ENCODE measurements at regions not wholly inside any gene's neighbourhood (a gene's known extent, or its start where the extent isn't known, plus 50 kb on each side); places are given as distances from the start of the nearest gene placed in this dataset.

DNA sequence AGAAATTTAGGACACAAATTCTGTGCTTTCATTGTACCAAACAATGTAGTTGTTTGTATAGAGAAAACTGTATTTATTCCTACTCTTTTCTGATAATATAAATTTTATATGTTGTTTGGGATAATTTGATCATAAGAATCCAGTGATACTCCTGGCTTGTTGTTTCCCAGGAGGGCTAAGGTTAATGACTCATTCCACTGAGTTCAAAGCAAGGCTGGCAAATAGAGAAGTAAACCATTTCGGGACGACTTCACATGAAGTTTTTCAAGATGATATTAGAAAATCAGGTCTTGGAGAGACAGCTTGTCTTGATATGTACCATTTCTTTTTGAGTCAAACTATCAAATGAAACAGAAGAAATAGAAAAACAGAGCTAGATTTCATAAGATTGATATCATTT, 326.1 kb upstream of the CNR1 start:
- H3K36me3 Mint-ChIP-seq = no peaks in the 10 kb centered on the region
- CTCF ChIA-PET = interaction anchor here (0.6 kb wide), 1 partner anchor 17 kb away, joined by 3 read pairs; no protein-coding TSS in a partner anchor
- no peak overlapping the region for H3K4me3 ChIP-seq (ENCODE audit: low read length)
- no peak overlapping the region for H3K27ac Mint-ChIP-seq
- intact Hi-C loops (cut with micrococcal nuclease) = no loop called here
- POLR2A ChIA-PET = no interaction called here
- no peaks in the 10 kb centered on the region for H3K36me3 ChIP-seq (ENCODE audit: control insufficient read depth in 2 of 3, insufficient read depth in 3 of 3, low read length in 3 of 3)
- H3K4me3 Mint-ChIP-seq = no peak overlapping the region
- DNase-seq (no peak), ATAC-seq (no peak)
- H3K9me3 ChIP-seq (ENCODE audit: control insufficient read depth in 2 of 3, low read length in 3 of 3) = no peaks in the 10 kb centered on the region
- no peak overlapping the region for H3K27ac ChIP-seq (ENCODE audit: low read depth, low read length)
- H3K4me1 ChIP-seq (ENCODE audit: control insufficient read depth in 2 of 2, insufficient read depth in 2 of 2, low read length in 2 of 2) = no peaks in the 10 kb centered on the region
- peaks cover 3 to 18% (median 9%) of the 10 kb centered on the region in 5 donors for H3K27me3 Mint-ChIP-seq
- H3K9me3 Mint-ChIP-seq = peaks cover 0 to 4% (median 0%) of the 10 kb centered on the region in 11 donors
- H3K27me3 ChIP-seq (ENCODE audit: control insufficient read depth in 2 of 2, insufficient read depth in 2 of 2, low read length in 2 of 2) = no peaks in the 10 kb centered on the region
- peaks cover 0 to 1% (median 0%) of the 10 kb centered on the region in 7 donors for H3K4me1 Mint-ChIP-seq

DNA sequence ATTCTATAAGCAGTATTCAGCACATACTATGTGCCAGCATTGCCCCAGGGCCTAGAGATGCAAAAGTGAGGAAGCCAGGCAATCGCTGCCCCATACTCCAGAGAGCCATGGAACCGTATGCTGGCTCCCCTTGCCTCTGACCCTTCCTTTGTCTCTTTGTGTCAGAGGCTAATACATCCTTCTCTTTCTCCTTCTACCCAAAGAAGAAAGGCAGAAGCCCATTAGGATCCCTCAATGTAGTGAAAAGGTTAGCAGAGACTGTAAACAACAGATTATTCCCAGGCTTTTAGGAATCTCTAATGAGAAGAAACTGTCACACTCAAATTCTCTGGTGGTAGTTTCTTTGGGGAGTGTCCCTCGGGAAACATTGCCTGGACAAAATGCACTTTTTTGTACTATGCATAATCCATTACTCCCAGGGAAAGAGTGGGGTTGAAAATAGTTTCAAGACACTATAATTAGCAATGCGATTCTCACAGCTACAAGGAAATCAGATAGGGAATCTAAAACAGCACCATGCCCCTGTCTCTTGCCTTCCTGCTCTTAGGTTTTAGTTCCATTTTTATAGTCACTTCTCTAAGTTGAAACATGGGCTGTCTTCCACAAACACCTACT, 325.2 kb upstream of the CNR1 start:
- H3K27ac ChIP-seq (ENCODE audit: low read depth, low read length) = no peak overlapping the region
- H3K27me3 ChIP-seq (ENCODE audit: control insufficient read depth in 2 of 2, insufficient read depth in 2 of 2, low read length in 2 of 2) = no peaks in the 10 kb centered on the region
- H3K9me3 Mint-ChIP-seq = peaks cover 0 to 4% (median 0%) of the 10 kb centered on the region in 11 donors
- no peaks in the 10 kb centered on the region for H3K36me3 Mint-ChIP-seq
- no peaks in the 10 kb centered on the region for H3K4me1 ChIP-seq (ENCODE audit: control insufficient read depth in 2 of 2, insufficient read depth in 2 of 2, low read length in 2 of 2)
- POLR2A ChIA-PET = no interaction called here
- no peak overlapping the region for H3K4me3 ChIP-seq (ENCODE audit: low read length)
- DNase-seq (no peak), ATAC-seq (no peak)
- no peak overlapping the region for H3K27ac Mint-ChIP-seq
- H3K4me3 Mint-ChIP-seq = no peak overlapping the region
- no peaks in the 10 kb centered on the region for H3K9me3 ChIP-seq (ENCODE audit: control insufficient read depth in 2 of 3, low read length in 3 of 3)
- H3K4me1 Mint-ChIP-seq = peaks cover 0 to 1% (median 0%) of the 10 kb centered on the region in 7 donors
- CTCF ChIA-PET = no interaction called here
- H3K27me3 Mint-ChIP-seq = peaks cover 3 to 18% (median 9%) of the 10 kb centered on the region in 5 donors
- intact Hi-C loops (cut with micrococcal nuclease) = no loop called here
- H3K36me3 ChIP-seq (ENCODE audit: control insufficient read depth in 2 of 3, insufficient read depth in 3 of 3, low read length in 3 of 3) = no peaks in the 10 kb centered on the region

- Histone ChIP-seq H3K27ac (ENCODE audit: low read depth, low read length) (no peak overlapping the region), H3K4me3 (ENCODE audit: low read length) (no peak overlapping the region), H3K4me1 (ENCODE audit: control insufficient read depth in 2 of 2, insufficient read depth in 2 of 2, low read length in 2 of 2) (no peaks in the 10 kb centered on the region), H3K36me3 (ENCODE audit: control insufficient read depth in 2 of 3, insufficient read depth in 3 of 3, low read length in 3 of 3) (no peaks in the 10 kb centered on the region), H3K9me3 (ENCODE audit: control insufficient read depth in 2 of 3, low read length in 3 of 3) (no peaks in the 10 kb centered on the region), H3K27me3 (ENCODE audit: control insufficient read depth in 2 of 2, insufficient read depth in 2 of 2, low read length in 2 of 2) (no peaks in the 10 kb centered on the region)
- Mint-ChIP-seq H3K9me3 (peaks cover 0 to 4% (median 0%) of the 10 kb centered on the region in 11 donors), H3K36me3 (no peaks in the 10 kb centered on the region), H3K4me1 (peaks cover 0 to 1% (median 0%) of the 10 kb centered on the region in 7 donors), H3K4me3 (no peak overlapping the region), H3K27ac (no peak overlapping the region), H3K27me3 (peaks cover 3 to 18% (median 9%) of the 10 kb centered on the region in 5 donors)
- ChIA-PET CTCF (no interaction called here), POLR2A (no interaction called here)
- no peak for DNase-seq
- ATAC-seq = no peak
- intact Hi-C loops (cut with micrococcal nuclease) = no loop called here
Measured at GRCh38 chr6:88490908-88491264, 324.7 kb upstream of the CNR1 start.

DNA sequence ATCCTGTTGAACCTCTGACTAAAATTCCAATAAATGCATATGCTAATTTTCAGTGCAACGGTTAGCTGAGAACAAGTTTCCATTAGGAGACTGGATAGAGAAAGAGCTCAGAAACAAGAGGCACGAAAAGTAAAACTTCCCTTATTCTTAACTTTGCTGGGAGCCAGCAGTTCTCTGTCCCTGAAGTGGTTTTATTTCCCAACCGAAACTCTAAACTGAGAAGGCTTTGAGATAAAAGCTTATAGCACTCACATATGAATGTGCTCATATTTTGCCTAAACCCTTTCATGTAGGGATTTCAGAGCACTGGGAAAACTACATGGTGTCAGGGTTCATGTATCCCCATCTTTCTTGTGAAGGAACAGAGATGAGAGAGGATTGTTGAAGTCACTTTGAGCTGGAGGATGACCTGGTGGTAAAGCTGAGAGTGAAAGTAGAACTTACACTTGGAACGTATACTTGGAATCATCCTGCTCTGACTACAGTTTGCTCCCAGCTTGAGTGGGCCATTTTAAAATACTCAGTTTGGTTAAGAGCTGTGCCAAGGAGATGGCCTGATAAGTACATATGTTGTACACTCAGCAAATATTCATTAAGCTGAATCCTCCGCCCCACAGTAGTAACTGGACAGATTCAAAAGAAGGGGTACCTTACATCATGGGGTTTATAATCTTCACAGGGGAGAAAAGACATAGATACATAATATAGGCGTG, 324.2 kb upstream of the CNR1 start:
- Histone ChIP-seq H3K9me3 (ENCODE audit: control insufficient read depth in 2 of 3, low read length in 3 of 3) (no peaks in the 10 kb centered on the region), H3K27ac (ENCODE audit: low read depth, low read length) (no peak overlapping the region), H3K27me3 (ENCODE audit: control insufficient read depth in 2 of 2, insufficient read depth in 2 of 2, low read length in 2 of 2) (no peaks in the 10 kb centered on the region), H3K4me1 (ENCODE audit: control insufficient read depth in 2 of 2, insufficient read depth in 2 of 2, low read length in 2 of 2) (no peaks in the 10 kb centered on the region), H3K4me3 (ENCODE audit: low read length) (no peak overlapping the region), H3K36me3 (ENCODE audit: control insufficient read depth in 2 of 3, insufficient read depth in 3 of 3, low read length in 3 of 3) (no peaks in the 10 kb centered on the region)
- POLR2A ChIA-PET = no interaction called here
- H3K9me3 Mint-ChIP-seq = peaks cover 0 to 4% (median 0%) of the 10 kb centered on the region in 11 donors
- peaks cover 0 to 1% (median 0%) of the 10 kb centered on the region in 7 donors for H3K4me1 Mint-ChIP-seq
- peaks cover 0 to 13% (median 8%) of the 10 kb centered on the region in 5 donors for H3K27me3 Mint-ChIP-seq
- intact Hi-C loops (cut with micrococcal nuclease) = no loop called here
- CTCF ChIA-PET = no interaction called here
- H3K4me3 Mint-ChIP-seq = no peak overlapping the region
- H3K27ac Mint-ChIP-seq = no peak overlapping the region
- ATAC-seq = no peak
- DNase-seq = no peak
- no peaks in the 10 kb centered on the region for H3K36me3 Mint-ChIP-seq

DNA sequence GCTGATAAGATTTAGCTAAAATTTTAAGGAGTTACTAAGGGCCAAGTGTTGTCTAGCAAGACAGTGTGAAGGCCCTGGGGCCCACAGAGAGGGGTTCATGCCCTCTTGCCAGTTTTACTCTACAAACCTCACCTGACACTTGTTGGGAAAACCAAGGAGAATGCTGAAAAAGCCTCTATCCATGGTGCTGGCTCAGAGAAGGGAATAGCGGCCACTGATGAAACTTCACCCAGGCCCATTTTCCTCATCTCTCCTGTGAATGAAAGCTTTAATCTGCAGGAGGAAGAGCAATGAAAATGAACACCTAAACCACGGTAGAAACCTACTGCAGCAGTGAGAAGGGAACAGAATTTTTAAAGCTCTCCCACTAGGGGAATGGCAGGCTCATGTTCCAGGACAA, 317.3 kb upstream of the CNR1 start:
- Histone ChIP-seq H3K4me1 (ENCODE audit: control insufficient read depth in 2 of 2, insufficient read depth in 2 of 2, low read length in 2 of 2) (no peaks in the 10 kb centered on the region), H3K36me3 (ENCODE audit: control insufficient read depth in 2 of 3, insufficient read depth in 3 of 3, low read length in 3 of 3) (no peaks in the 10 kb centered on the region), H3K27me3 (ENCODE audit: control insufficient read depth in 2 of 2, insufficient read depth in 2 of 2, low read length in 2 of 2) (no peaks in the 10 kb centered on the region), H3K27ac (ENCODE audit: low read depth, low read length) (no peak overlapping the region), H3K9me3 (ENCODE audit: control insufficient read depth in 2 of 3, low read length in 3 of 3) (no peaks in the 10 kb centered on the region), H3K4me3 (ENCODE audit: low read length) (no peak overlapping the region)
- Mint-ChIP-seq H3K27me3 (peaks cover 0 to 20% (median 9%) of the 10 kb centered on the region in 5 donors), H3K4me1 (no peaks in the 10 kb centered on the region), H3K4me3 (no peak overlapping the region), H3K9me3 (peaks cover 0 to 18% (median 6%) of the 10 kb centered on the region in 11 donors), H3K27ac (no peak overlapping the region), H3K36me3 (peaks cover 0 to 4% (median 0%) of the 10 kb centered on the region in 5 donors)
- ChIA-PET CTCF (no interaction called here), POLR2A (no interaction called here)
- intact Hi-C loops (cut with micrococcal nuclease) = no loop called here
- no peak for DNase-seq
- no peak for ATAC-seq

DNA sequence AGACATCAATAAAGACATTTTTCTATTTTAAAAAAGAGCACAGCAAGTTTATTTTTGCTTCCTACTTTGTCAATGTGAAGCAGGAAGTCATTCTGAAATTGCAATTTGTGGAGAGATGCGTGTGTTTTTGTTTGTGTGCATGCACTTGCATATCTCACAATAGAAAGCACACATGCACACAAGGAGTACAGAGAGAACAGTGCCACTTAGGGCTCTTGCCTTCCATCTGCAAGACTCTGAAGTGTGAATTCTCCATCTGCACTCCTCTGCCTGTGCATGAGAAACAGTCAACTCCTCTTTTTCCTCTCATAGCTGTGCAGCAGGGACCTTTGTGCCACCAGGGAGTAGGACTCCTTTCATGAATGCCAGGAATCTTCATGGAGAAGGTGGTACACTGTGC, 316.3 kb upstream of the CNR1 start:
- intact Hi-C loops (cut with micrococcal nuclease) = no loop called here
- H3K36me3 ChIP-seq (ENCODE audit: control insufficient read depth in 2 of 3, insufficient read depth in 3 of 3, low read length in 3 of 3) = no peaks in the 10 kb centered on the region
- H3K4me1 ChIP-seq (ENCODE audit: control insufficient read depth in 2 of 2, insufficient read depth in 2 of 2, low read length in 2 of 2) = no peaks in the 10 kb centered on the region
- Mint-ChIP-seq H3K27me3 (peaks cover 0 to 28% (median 9%) of the 10 kb centered on the region in 5 donors), H3K4me3 (no peak overlapping the region), H3K36me3 (peaks cover 0 to 4% (median 0%) of the 10 kb centered on the region in 5 donors), H3K4me1 (no peaks in the 10 kb centered on the region), H3K9me3 (peaks cover 0 to 18% (median 6%) of the 10 kb centered on the region in 11 donors), H3K27ac (no peak overlapping the region)
- ChIA-PET POLR2A (no interaction called here), CTCF (no interaction called here)
- H3K27me3 ChIP-seq (ENCODE audit: control insufficient read depth in 2 of 2, insufficient read depth in 2 of 2, low read length in 2 of 2) = no peaks in the 10 kb centered on the region
- ATAC-seq (no peak), DNase-seq (no peak)
- H3K27ac ChIP-seq (ENCODE audit: low read depth, low read length) = no peak overlapping the region
- no peaks in the 10 kb centered on the region for H3K9me3 ChIP-seq (ENCODE audit: control insufficient read depth in 2 of 3, low read length in 3 of 3)
- H3K4me3 ChIP-seq (ENCODE audit: low read length) = no peak overlapping the region

DNA sequence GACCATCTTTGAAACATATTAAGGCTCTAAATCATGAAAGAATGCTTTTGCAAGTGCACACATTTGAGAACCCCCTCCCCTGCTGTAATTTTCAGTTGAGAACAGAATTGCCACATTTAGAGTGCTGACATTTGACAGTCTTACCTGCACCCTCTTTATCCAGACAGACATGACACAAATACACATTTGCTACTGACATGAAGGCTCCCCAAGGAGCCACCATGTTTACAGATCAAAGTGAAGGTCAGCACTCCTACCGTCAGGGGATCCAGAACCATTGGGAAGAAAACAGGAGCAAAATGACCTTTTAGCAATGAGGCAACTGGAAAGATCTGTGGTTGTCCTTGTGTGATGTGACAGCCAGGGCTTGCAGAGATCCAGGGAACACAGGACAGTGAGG, 315.4 kb upstream of the CNR1 start:
- Histone ChIP-seq H3K27me3 (ENCODE audit: control insufficient read depth in 2 of 2, insufficient read depth in 2 of 2, low read length in 2 of 2) (no peaks in the 10 kb centered on the region), H3K27ac (ENCODE audit: low read depth, low read length) (no peak overlapping the region), H3K36me3 (ENCODE audit: control insufficient read depth in 2 of 3, insufficient read depth in 3 of 3, low read length in 3 of 3) (no peaks in the 10 kb centered on the region), H3K4me1 (ENCODE audit: control insufficient read depth in 2 of 2, insufficient read depth in 2 of 2, low read length in 2 of 2) (no peaks in the 10 kb centered on the region), H3K9me3 (ENCODE audit: control insufficient read depth in 2 of 3, low read length in 3 of 3) (no peaks in the 10 kb centered on the region), H3K4me3 (ENCODE audit: low read length) (no peak overlapping the region)
- no peak overlapping the region for H3K4me3 Mint-ChIP-seq
- H3K4me1 Mint-ChIP-seq = no peaks in the 10 kb centered on the region
- ChIA-PET POLR2A (no interaction called here), CTCF (no interaction called here)
- H3K36me3 Mint-ChIP-seq = peaks cover 0 to 4% (median 0%) of the 10 kb centered on the region in 5 donors
- no peak overlapping the region for H3K27ac Mint-ChIP-seq
- peaks cover 0 to 30% (median 9%) of the 10 kb centered on the region in 5 donors for H3K27me3 Mint-ChIP-seq
- intact Hi-C loops (cut with micrococcal nuclease) = no loop called here
- H3K9me3 Mint-ChIP-seq = peaks cover 0 to 18% (median 6%) of the 10 kb centered on the region in 11 donors
- no peak for DNase-seq
- ATAC-seq = no peak
